Activated CD4-positive, alpha-beta T cell treated with anti-CD3 and anti-CD28 coated beads for 36 hours (primary cell): ENCODE measurements at regions not wholly inside any gene's neighbourhood (a gene's known extent, or its start where the extent isn't known, plus 50 kb on each side); places are given as distances from the start of the nearest gene placed in this dataset.

Source experiments
- ATAC-seq: fragments of 200-7000 bp; cut with Tn5 transposase; one replicate; pipeline ENCODE4 v1.10.0; 2021; ENCODE audit warnings: mild to moderate bottlenecking, moderate library complexity
- CTCF ChIA-PET: fragments of 350-600 bp; sonication (Branson Sonifier 250); formaldehyde crosslinking; loops from one replicate; lab custom pipeline; 2021; ENCODE audit warnings: antibody characterized with exemption; lab: Charles Lee
- POLR2A ChIA-PET: fragments of 350-600 bp; sonication (Branson Sonifier 250); formaldehyde crosslinking; loops from one replicate; lab custom pipeline; 2021; ENCODE audit warnings: antibody characterized with exemption, inconsistent platforms; lab: Charles Lee
- DNase-seq: peaks from one replicate; pipeline ENCODE4 v3.0.0-alpha.2; 2020
- H3K27ac Mint-ChIP-seq: one replicate; pipeline ENCODE4 v1.8.0; 2021; ENCODE audit warnings: mixed read lengths
- H3K27me3 Mint-ChIP-seq: one replicate; pipeline ENCODE4 v1.8.0; 2021; ENCODE audit warnings: mixed read lengths
- H3K36me3 Mint-ChIP-seq: one replicate; pipeline ENCODE4 v1.8.0; 2021; ENCODE audit warnings: low read depth, mixed read lengths
- H3K4me1 Mint-ChIP-seq: one replicate; pipeline ENCODE4 v1.8.0; 2021; ENCODE audit warnings: mixed read lengths
- H3K4me3 Mint-ChIP-seq: one replicate; pipeline ENCODE4 v1.8.0; 2021; ENCODE audit warnings: mild to moderate bottlenecking, moderate library complexity, mixed read lengths
- H3K9me3 Mint-ChIP-seq: one replicate; pipeline ENCODE4 v1.8.0; 2021; ENCODE audit warnings: low read depth, mixed read lengths
- intact Hi-C, 2 experiments: fragments of 100-400 bp; cut with DNase I in 1 of 2; cut with micrococcal nuclease in 1 of 2; formaldehyde crosslinking; loops; one replicate each; pipeline versions ENCODE4 v1.14.2 to v1.15.1; 2022 to 2024; cut with DNase I, micrococcal nuclease

DNA sequence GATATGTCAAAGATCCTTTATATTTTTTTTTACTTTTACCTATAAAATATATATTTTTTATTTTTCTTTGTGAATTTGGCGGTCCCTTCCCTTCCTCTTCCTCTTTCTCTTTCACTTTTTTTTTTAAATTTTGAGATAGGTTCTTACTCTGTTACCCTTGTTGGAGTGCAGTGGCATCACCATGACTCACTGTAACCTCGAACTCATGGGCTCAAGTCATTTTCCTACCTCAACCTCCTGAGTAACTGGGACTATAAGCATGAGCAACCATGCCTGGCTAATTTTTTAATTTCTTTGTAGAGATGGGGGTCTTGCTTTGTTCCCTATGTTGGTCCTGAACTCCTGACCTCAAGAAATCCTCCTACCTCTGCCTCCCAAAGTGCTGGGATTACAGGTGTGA, 258.0 kb upstream of the CLINT1 start:
- peaks cover 18% of the 10 kb centered on the region for H3K27me3 Mint-ChIP-seq
- ATAC-seq: peak; percentile 70
- H3K4me1 Mint-ChIP-seq: no peaks in the 10 kb centered on the region
- H3K9me3 Mint-ChIP-seq: no peaks in the 10 kb centered on the region
- no peak overlapping the region for H3K4me3 Mint-ChIP-seq
- ChIA-PET POLR2A (no interaction called here), CTCF (no interaction called here)
- peak; percentile 21 for DNase-seq
- H3K27ac Mint-ChIP-seq: no peak overlapping the region
- intact Hi-C loops: no loop called here
- H3K36me3 Mint-ChIP-seq: no peaks in the 10 kb centered on the region

DNA sequence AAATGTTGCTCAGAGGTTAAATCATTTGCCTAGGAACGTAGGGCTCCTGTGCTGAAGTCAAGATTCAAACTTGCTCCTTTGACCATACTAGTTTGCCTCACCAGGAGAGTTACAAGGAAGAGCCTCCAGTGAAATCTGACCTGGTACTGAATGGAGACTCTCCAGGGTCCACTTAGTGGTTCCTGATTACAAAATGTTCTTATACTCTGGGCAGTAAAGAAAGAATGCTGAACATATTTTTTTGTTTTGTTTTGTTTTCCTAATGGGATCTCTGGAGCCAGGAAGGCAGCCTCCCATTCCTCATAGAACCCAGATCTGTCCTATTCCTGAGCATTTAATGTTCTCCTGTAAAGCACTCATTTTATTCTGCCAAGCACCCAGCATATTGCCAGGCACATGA, 256.5 kb upstream of the CLINT1 start:
- ChIA-PET POLR2A (interaction anchor here (0.8 kb wide), 1 partner anchor 17 kb away, joined by 3 read pairs; no protein-coding TSS in a partner anchor), CTCF (no interaction called here)
- ATAC-seq (no peak), DNase-seq (no peak)
- Mint-ChIP-seq H3K9me3 (no peaks in the 10 kb centered on the region), H3K27me3 (peaks cover 20% of the 10 kb centered on the region), H3K36me3 (no peaks in the 10 kb centered on the region), H3K4me3 (no peak overlapping the region), H3K27ac (no peak overlapping the region), H3K4me1 (no peaks in the 10 kb centered on the region)
- intact Hi-C loops: no loop called here

DNA sequence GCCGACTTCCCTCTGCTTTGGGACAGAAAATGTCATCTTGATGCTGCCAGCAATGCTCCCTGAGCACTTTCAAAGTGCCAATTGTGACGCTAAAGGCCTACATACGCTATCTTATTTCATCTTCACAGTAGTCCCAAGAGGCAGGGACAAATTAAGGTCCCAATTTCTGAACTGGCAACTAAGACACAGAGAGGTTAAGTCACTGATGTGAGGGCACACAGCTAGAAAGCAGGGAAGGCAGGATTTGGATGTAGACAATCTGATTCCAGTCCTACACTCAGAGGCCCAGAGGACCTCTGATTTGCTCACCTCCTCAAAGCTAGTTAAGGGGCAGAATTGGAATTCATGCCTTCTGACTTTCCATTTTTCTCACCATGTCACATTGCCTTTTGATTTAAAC, 249.2 kb upstream of the CLINT1 start:
- H3K27ac Mint-ChIP-seq: no peak overlapping the region
- CTCF ChIA-PET: interaction anchor here (0.6 to 0.7 kb wide), 2 partner anchors 33 to 966 kb away, joined by 3 read pairs; partner anchors contain the start of gene MED7
- ATAC-seq (no peak), DNase-seq (no peak)
- POLR2A ChIA-PET: no interaction called here
- no peaks in the 10 kb centered on the region for H3K36me3 Mint-ChIP-seq
- peaks cover 3% of the 10 kb centered on the region for H3K27me3 Mint-ChIP-seq
- no peak overlapping the region for H3K4me3 Mint-ChIP-seq
- intact Hi-C loops: no loop called here
- no peaks in the 10 kb centered on the region for H3K9me3 Mint-ChIP-seq
- H3K4me1 Mint-ChIP-seq: no peaks in the 10 kb centered on the region

DNA sequence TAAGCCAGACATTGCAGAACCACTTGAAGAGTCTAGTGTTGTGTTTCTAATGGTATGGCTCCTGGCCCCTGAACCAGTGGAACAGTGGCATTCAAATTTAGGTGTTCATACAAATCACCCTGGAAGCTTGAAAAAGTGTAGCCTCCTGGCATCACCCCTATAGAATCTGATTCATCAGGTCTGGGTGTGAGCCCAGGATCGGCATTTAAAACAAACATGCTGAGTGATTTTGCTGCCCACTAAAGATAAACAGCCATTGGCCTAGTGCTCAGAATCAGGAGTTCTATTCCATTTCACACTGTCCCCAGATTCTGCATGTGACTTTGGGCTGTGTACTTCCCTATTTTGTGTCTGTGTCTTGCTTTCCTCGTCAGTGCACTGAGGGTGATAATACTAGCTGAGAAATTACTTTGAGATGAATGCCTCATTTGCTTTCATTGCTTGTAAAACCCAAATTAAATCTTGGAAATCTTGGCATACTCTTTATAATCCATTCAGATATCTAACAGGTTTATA, 241.5 kb upstream of the CLINT1 start:
- peaks cover 4% of the 10 kb centered on the region for H3K27me3 Mint-ChIP-seq
- no peak for DNase-seq
- ChIA-PET CTCF (no interaction called here), POLR2A (interaction anchor here (0.6 kb wide), 1 partner anchor 760 kb away, joined by 4 read pairs; no protein-coding TSS in a partner anchor)
- no peaks in the 10 kb centered on the region for H3K36me3 Mint-ChIP-seq
- no peak overlapping the region for H3K4me3 Mint-ChIP-seq
- no peak overlapping the region for H3K27ac Mint-ChIP-seq
- no peak for ATAC-seq
- intact Hi-C loops: no loop called here
- no peaks in the 10 kb centered on the region for H3K4me1 Mint-ChIP-seq
- no peaks in the 10 kb centered on the region for H3K9me3 Mint-ChIP-seq

DNA sequence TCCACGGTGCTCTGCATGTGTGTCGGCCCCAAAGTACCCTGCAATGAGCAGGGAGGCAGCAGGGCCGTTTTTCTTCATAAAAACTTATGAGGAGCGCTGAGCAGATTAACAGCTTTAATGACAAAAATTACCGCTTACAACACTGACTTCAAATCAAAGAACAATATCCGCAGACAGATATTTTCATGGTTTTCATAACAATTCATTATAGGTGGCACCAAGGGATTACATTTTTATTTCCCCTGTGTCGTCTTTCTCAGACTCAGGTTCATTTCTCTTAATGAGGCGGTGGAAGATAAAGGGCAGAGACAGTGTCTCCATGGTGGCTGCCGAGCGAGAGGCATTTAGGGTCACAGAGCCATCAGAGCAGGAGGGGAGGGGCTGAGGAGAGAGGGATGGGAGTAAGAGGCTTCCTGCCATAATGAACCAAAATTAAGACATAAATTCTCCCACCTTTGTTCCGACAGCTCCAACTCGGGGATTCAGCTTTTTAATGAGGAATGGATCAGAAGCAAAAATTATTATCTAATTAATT, 240.7 kb upstream of the CLINT1 start:
- no peaks in the 10 kb centered on the region for H3K4me1 Mint-ChIP-seq
- H3K27me3 Mint-ChIP-seq: peaks cover 4% of the 10 kb centered on the region
- POLR2A ChIA-PET: no interaction called here
- H3K36me3 Mint-ChIP-seq: no peaks in the 10 kb centered on the region
- no peaks in the 10 kb centered on the region for H3K9me3 Mint-ChIP-seq
- no peak overlapping the region for H3K27ac Mint-ChIP-seq
- DNase-seq (no peak), ATAC-seq (no peak)
- intact Hi-C loops: no loop called here
- CTCF ChIA-PET: no interaction called here
- no peak overlapping the region for H3K4me3 Mint-ChIP-seq

DNA sequence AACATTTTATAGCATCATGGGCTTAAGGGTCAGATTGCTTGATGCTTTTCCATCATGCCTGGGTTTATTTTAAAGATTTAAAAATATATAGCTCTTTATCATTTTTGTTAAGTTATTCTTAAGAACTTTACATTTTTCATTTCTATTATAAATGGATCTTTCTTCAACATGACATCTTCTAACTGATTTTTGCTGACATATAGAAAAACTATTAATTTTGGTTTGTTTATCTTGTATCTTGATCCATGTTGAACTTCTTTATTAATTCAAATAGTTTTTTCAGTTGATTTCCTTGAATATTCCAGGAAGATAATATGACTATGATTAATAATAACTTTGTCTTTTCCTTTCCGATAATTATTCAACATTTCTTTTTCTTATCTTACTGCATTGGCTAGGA, 237.9 kb upstream of the CLINT1 start:
- intact Hi-C loops: no loop called here
- ChIA-PET CTCF (interaction anchor here (0.9 kb wide), 1 partner anchor 13 kb away, joined by 3 read pairs; no protein-coding TSS in a partner anchor), POLR2A (no interaction called here)
- no peak for ATAC-seq
- Mint-ChIP-seq H3K27me3 (peaks cover 4% of the 10 kb centered on the region), H3K9me3 (no peaks in the 10 kb centered on the region), H3K4me1 (no peaks in the 10 kb centered on the region), H3K36me3 (no peaks in the 10 kb centered on the region), H3K27ac (no peak overlapping the region), H3K4me3 (no peak overlapping the region)
- no peak for DNase-seq

DNA sequence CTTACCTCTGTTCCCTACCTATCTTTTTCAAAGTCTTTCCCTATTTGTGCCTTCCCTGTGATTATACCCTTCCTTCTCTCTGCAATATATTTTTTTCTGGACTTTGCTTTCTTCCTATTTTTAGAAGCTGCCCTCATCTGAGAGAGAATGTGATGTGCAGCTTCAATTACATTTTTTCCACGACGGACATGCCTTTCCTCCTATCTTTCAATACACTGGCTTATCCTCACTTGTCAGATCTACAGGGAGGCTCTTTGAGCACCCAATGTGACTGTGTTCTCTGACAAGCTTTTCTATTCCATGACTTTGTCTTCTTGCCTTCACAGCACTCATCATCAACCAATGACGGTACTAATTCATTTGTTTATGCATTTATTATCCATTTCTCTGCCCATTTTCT, 227.9 kb upstream of the CLINT1 start:
- ChIA-PET POLR2A (no interaction called here), CTCF (interaction anchor here (1.3 to 2.0 kb wide), 2 partner anchors 9 to 12 kb away, joined by 4 to 15 read pairs; no protein-coding TSS in a partner anchor)
- no peak overlapping the region for H3K27ac Mint-ChIP-seq
- H3K9me3 Mint-ChIP-seq: no peaks in the 10 kb centered on the region
- no peak overlapping the region for H3K4me3 Mint-ChIP-seq
- no peaks in the 10 kb centered on the region for H3K4me1 Mint-ChIP-seq
- intact Hi-C loops: no loop called here
- H3K36me3 Mint-ChIP-seq: no peaks in the 10 kb centered on the region
- H3K27me3 Mint-ChIP-seq: peaks cover 15% of the 10 kb centered on the region
- DNase-seq (no peak), ATAC-seq (no peak)

DNA sequence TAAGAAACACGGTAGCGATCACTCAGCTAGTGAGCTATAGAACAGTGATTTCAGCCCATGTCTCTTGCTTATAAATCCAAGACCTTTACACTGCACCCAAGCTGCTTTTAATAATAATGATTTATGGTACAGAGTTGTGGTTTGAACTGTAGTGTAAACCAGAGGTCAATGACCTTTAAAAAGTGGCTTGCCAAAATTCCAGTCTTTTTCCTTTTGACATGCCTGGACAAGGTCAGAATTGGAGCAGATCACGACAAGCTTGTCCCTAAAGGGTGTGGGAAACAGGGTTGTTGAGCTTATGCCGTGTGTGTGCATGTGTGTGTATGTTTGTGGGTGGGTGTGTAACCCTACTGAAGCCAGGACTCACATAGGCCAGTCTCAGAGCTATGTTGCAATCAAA, 225.3 kb upstream of the CLINT1 start:
- Mint-ChIP-seq H3K9me3 (no peaks in the 10 kb centered on the region), H3K4me3 (no peak overlapping the region), H3K36me3 (no peaks in the 10 kb centered on the region), H3K27ac (no peak overlapping the region), H3K4me1 (no peaks in the 10 kb centered on the region), H3K27me3 (peaks cover 17% of the 10 kb centered on the region)
- intact Hi-C loops: no loop called here
- DNase-seq (no peak), ATAC-seq (no peak)
- CTCF ChIA-PET: interaction anchor here (0.8 to 2.0 kb wide), 4 partner anchors 9 to 265 kb away, joined by 3 to 16 read pairs (median 4); no protein-coding TSS in a partner anchor
- POLR2A ChIA-PET: interaction anchor here (1.0 kb wide), 1 partner anchor 9 kb away, joined by 3 read pairs; no protein-coding TSS in a partner anchor

DNA sequence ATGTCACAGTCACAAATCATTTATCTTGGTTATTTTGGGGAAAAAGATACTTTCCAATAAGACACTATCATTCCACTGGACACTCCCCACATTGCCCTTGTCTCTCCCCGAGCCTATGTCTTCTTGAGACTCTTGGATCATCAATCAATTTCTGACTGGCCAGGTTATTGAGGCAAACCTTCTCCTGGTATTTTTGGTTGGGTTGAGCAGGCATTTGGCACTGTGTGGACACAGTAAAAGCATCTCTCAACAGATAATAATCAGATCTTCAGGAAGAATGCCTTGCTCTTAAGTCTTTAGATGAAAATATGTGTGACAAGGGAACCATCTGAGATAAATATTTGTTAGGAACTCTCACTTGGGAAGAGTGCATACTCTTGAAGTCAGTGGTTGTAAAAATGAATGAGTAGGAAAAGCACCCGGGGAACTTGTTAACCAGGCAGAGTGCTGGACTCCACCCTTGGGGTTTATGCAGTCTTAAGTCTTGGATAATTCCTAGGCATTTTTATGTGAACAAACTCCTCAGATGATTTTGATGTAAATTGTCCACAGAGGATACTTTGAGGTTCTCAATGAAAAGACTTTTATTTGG, 223.8 kb upstream of the CLINT1 start:
- H3K4me1 Mint-ChIP-seq: no peaks in the 10 kb centered on the region
- H3K27me3 Mint-ChIP-seq: peaks cover 17% of the 10 kb centered on the region
- DNase-seq (no peak), ATAC-seq (no peak)
- H3K4me3 Mint-ChIP-seq: no peak overlapping the region
- H3K9me3 Mint-ChIP-seq: no peaks in the 10 kb centered on the region
- H3K27ac Mint-ChIP-seq: no peak overlapping the region
- CTCF ChIA-PET: interaction anchor here (2.0 kb wide), 1 partner anchor 8 kb away, joined by 16 read pairs; no protein-coding TSS in a partner anchor
- POLR2A ChIA-PET: no interaction called here
- H3K36me3 Mint-ChIP-seq: no peaks in the 10 kb centered on the region
- intact Hi-C loops: no loop called here

DNA sequence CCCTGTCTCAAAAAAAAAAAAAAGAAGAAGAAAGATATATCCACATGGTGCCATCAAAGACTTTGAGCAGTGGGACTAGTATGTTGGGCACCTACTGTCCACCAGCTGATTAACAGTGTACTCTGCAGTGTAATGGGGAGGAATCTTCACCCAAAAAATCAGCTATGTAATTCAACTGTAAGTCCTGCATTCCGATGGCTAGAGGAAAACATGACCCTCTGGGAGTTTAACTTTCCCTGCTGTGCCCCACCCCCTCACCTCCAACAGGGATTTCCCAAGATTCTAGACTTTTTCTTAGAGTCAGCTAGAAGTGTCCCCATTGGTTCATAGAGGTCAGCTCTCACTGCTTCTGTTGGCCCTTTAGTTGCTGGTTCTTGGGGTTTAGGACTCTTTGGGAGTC, 221.2 kb upstream of the CLINT1 start:
- Mint-ChIP-seq H3K9me3 (no peaks in the 10 kb centered on the region), H3K4me3 (no peak overlapping the region), H3K27me3 (peaks cover 8% of the 10 kb centered on the region), H3K4me1 (peaks cover 5% of the 10 kb centered on the region), H3K36me3 (no peaks in the 10 kb centered on the region), H3K27ac (no peak overlapping the region)
- intact Hi-C loops: no loop called here
- ChIA-PET POLR2A (no interaction called here), CTCF (interaction anchor here (0.6 to 1.4 kb wide), 4 partner anchors 9 to 1171 kb away, joined by 3 to 5 read pairs (median 3); no protein-coding TSS in a partner anchor)
- no peak for ATAC-seq
- no peak for DNase-seq

DNA sequence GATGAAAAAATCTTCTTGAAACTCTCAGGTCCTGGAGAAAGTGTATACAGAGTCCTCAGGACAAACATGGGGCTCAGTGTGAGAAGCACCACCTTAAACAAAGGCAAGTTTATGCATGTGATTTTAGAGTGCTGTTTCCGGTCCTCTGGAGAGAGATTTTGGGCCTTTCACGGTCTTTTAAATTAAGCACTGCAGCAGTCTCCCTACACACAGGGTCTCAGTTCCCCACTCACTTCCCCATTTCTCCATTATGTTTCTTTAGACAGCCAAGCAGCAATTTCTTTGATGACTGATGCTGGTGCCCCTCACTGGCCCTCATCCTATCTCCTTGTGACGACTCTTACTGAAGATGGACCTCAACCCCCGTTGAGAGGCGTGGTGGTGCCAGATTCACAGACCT, 220.2 kb upstream of the CLINT1 start:
- ChIA-PET POLR2A (no interaction called here), CTCF (interaction anchor here (0.7 kb wide), 1 partner anchor 602 kb away, joined by 3 read pairs; no protein-coding TSS in a partner anchor)
- Mint-ChIP-seq H3K27ac (no peak overlapping the region), H3K36me3 (no peaks in the 10 kb centered on the region), H3K9me3 (no peaks in the 10 kb centered on the region), H3K4me1 (peaks cover 5% of the 10 kb centered on the region), H3K27me3 (peaks cover 5% of the 10 kb centered on the region), H3K4me3 (no peak overlapping the region)
- intact Hi-C loops: loop anchor here in 1 of 2 experiments (10.0 kb wide), 1 partner anchor 1026 kb away; no protein-coding TSS in a partner anchor
- no peak for ATAC-seq
- DNase-seq: no peak
